SK-N-MC (cell line): ENCODE measurements at regions not wholly inside any gene's neighbourhood (a gene's known extent, or its start where the extent isn't known, plus 50 kb on each side); places are given as distances from the start of the nearest gene placed in this dataset.

Experiments used
- EZH2 ChIP-seq: fragments of 200-600 bp; sonication (generic); IDR thresholded peaks from one replicate; pipeline ENCODE4 v1.6.1; 2017; ENCODE audit warnings: antibody characterized with exemption
- POLR2AphosphoS5 ChIP-seq: IDR thresholded peaks from 2 replicates; pipeline ENCODE4 v1.6.1; 2012; ENCODE audit warnings: mild to moderate bottlenecking, low read depth, low read length, borderline replicate concordance

GRCh38 chr3:35439663-35440062, 199.7 kb upstream of the ARPP21 start:
- TF ChIP-seq EZH2, result no peak
- no peak for TF ChIP-seq POLR2AphosphoS5
